ENCODE measurements at regions not wholly inside any gene's neighbourhood (a gene's known extent, or its start where the extent isn't known, plus 50 kb on each side); places are given as distances from the start of the nearest gene placed in this dataset.

DNA sequence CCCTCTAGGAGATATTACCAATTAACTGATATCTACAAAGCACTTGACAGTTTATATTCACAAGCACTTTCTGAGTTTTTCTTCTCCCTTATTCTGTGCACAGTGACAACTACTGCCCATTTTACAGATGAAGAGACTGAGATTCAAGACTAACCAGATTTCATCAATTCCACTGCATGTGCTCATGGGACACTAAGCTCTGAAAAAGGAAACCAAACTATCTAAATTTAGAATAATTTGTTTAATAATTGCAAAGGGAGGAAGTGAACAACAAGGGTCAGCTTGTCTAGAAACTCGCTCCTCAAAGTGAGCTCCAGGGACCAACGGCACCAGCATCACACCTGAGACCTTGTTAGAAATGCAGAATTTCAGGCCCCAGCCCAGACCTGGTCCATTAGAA is 50.8 kb upstream of the MYLIP start:
- DNase-seq, result no peak

DNA sequence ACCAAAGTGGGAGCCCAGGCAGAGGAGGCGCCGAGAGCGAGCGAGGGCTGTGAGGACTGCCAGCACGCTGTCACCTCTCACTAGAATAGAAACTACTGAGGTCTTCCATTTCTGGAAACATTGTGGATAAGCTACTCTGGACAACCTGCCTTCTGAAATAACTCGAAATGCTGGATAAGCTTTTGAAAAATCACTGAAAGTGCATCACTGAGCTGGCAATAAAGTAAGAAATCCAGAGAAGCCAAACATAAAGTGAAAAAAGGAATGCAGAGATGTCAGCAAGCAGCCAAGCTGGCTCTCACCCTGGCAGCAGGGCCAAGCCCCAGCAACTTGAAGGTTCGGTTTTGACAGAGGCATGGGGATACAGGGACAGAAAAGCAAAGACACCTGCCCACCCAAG is 59.2 kb upstream of the MYLIP start:
- DNase-seq, result no peak

DNA sequence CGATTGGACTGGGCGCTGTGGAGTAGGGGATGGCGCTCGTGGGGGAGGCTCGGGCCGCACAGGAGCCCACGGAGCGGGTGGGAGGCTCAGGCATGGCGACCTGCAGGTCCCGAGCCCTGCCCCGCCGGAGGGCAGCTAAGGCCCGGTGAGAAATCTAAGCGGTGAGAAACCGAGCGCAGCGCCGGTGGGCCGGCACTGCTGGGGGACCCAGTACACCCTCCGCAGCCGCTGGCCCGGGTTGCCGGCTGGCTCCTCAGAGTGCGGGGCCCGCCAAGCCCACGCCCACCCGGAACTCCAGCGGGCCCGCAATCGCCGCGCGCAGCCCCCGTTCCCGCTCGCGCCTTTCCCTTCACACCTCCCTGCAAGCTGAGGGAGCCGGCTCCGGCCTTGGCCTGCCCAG is 59.7 kb upstream of the MYLIP start:
- no peak for DNase-seq

DNA sequence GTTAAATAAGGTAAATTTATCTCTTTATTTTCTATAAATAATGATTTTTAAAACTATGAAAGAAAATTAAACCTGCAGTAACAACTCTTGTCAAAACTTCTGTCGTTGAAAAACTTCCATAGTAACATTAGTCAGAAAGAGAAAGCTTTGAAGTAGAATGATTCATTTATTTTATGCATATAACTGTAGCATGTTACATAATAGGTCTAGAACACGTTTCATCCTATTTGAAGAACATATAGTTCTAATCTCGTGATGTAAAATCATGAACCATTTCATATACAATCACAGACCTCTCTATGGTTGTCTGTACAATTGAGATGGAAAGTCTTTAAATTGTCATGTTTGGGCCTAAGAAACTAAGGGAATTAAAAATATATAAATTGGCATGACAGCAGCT is 61.3 kb upstream of the MYLIP start:
- DNase-seq, result no peak

DNA sequence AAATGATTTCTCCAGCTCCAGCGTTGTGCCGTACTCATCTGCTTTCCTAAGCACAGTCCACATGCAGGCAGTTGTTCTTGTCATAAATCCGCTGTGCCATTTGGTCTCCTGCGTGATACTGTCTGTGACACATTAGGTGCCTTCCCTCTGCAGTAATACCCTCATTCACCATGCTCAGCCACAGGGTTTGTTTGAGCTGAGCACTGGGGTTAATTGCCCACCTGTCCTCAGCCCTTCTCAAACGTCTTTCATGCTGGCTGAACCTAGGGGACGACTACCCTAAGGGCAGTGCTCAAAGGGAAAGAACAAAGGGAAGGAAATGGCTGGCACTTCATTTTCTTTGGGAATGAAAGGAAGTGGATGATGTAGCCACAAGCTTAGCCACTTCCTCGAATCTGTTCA is 64.2 kb upstream of the MYLIP start:
- no peak for DNase-seq

DNA sequence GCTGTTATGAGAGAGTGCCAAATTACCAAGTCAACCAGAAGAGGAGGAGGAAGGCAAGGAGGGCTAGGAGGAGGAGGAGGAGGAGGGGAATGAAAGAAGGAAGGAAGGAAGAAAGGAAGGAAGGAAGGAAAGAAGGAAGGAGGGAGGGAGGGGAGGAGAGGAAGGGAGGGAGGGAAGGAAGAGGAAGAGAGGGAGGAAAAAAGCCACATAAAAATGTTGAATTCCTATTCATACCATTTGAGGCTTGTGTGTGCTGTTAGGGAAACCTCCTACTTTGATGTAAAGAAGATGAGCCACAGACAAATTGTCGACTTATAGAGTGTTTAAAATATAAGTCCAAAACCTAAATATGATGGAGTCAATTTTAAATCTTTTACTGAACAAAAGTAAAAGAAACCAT is 65.3 kb upstream of the MYLIP start:
- DNase-seq, result no peak

DNA sequence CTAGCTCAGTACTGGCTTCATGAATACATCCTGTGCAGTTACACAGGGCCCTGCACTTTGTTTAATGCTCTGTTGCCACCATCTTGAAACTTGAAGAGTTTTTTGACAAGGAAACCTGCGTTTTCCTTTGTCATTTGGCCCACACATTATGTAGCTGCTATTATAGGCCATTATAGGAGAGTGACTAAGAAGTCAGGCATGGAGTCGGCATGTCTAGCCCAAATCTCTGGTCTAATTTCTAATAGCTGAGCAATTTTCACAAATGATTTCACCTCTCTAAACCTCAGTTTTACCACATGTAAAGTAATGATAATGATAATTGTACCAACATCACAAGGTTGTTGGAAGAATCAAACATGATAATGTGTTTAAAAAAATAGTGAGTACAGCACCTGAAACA is 67.1 kb upstream of the MYLIP start:
- no peak for DNase-seq

DNA sequence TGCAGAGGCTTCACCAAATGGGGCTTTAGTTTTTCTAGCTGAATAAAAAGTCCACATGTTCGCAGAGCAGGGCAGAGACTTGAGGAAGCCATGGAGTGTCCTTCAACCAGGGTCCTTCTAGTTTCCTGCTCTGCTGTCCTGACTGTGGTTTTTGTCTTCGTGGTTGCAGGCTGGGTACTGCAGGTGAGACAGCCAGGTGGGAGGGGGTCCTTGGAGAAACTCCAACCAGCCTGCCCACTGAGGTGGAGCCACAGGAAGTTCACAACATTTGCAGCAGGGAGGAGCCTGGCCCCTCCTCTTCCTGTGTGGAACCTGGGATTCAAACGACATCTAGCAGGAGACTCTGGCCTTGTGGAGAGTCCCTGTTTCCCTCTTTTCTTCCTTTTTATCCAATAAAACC is 68.8 kb upstream of the MYLIP start:
- DNase-seq, result no peak

DNA sequence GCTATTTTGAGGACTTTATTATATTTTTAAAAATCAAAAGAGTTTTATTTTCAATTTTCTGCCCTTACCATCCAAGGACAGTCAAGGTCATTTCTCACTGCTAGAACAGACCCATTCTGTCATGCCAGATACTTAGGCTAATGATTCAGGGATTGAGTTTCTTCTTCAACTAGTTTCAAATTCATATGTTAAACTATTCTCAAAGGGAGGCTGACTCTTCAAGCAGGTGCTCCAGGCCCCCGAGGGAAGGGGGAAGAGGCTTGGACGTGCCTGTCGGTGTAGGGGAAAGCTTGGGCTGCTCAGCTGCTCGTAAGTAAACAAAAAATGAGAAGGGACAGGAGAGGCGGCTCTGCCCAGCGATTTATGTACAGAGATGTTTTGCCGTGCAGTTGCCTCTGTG is 69.4 kb upstream of the MYLIP start:
- DNase-seq, result no peak

DNA sequence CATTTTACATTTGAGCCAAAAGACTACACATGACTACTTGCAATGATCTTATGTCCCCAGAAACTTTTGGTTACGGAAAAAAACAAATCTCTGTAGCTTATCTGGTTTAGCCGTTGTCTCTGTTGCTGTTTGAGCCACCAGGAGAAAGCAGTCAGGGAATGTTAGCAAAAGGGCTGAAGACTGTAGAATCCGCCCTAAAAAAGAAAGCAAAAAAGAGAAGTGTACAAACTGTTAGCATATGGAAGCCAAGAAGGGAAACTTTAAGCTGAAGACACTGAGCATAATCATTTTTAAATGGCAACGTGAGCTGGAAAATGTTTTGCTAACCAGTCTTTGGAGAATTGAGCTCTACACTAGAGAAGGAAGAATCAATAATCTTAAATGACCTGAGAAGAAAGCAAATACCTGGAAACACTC is 69.9 kb upstream of the MYLIP start:
- DNase-seq, result no peak

DNA sequence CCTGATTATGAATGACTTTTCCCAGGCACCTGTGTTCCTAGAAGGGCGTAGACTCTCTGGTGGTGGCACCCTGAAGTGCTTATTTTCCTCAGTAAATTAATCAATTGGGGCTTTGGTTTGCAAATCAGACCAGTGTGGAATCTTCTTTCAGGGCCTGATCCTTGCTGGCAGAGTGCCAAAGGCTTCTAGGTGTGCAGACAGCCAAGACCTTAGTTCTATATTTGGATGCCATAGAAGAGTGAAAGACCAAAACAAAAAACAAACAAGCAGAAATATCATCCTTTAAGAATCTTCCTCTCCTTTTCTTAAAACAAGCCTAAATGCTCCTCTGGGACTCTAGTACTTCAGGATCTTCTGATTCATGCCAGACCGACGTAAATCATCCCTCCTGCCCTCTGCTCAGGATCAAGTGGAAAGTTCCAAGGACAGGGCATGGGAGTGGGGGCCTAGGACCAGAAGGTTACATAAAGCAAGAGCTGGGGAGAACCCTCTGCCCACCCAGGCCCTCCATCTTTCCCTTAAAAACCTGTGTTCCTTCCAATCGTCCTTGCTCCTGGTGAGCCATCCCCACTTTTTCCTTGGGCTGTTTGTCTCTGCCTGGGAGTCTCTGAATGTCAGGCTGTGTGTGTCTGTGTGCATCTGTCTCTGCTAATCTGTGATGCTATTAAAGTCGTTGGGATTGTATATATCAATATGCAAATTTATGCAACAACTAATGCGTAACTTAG is 70.5 kb upstream of the MYLIP start:
- no peak for DNase-seq

DNA sequence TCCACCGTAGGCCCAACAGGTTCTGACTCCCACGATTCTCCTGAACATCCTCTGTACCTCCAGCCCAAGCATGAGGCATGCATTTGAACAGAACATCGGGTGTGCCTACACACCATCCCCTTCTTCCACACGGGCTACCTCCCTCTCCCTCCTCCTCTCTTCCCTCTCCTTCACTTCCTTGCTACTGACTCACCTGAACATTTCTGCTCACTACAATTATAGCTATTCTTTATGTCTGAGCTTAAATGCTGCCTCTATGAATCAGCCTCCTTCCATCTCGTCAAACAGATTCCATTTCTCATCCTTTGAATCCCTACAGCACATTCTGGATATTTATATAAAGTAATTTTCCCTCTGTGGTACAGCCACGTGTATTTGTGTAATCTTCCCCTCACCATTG is 71.4 kb upstream of the MYLIP start:
- no peak for DNase-seq

DNA sequence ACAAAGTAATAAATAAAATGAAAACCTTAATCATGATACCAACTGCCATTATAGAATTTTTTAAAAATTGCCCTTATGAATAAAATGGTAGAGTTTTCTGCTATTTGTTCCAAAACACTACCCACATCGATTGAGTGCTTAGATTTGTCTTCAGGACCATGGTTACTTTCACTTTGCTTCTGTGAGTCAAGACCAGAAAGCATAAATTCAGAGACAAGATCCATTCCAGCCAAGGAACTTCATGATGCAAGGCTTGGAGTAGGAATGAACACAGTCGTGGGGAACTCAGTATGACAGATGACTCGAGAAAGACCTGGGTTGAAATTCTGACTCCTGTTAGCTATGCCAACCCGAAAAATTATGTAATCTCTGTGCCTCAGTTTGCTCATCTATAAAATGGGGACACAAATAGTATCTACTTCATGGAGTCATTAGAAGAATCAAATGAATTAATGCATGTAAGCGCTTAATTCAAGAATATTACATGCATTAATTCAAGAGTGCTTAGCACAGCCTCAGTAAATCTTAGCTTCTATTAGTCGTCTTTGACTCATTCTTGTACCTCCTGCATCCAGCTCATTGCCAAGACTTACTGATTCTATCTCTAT is 72.5 kb upstream of the MYLIP start:
- DNase-seq, result no peak

DNA sequence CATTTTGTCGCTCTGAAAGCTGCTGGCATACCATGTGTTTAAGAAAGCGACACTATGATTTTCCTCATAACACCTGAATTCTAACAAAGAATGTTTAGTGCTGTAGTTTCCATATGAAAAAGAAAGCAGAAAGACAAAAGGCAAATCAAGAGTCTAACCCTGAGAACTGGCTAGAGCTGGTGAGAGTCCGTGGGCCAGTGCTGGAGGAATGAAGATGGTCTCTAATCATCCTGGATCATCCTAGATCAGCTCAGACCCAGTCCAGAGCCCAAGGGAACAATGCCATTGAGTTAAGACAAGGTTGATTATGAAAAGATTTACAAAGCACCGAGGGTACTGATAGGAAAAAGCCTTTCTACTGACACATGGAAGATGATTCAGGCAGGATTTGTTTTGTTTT is 73.0 kb upstream of the MYLIP start:
- DNase-seq, result no peak

DNA sequence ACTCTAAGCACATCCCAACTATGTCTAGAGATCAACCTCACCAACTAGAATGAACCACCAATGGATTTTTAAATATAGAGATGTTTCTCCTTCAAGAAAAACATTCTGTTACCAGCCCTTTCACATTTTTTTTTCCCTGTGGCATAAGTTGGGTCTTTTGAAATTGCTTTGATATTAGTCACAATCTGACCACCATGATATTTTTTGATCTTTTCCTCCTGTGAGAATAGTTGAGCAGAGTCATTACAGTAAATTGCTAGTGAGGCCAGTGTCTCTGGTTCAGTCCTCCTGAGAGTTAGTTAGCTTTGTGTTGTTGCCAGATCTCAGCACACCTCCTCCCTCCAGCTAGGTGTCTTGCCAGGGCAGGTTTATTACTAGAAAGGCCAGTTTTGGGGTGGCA is 79.7 kb upstream of the MYLIP start:
- DNase-seq, result no peak

DNA sequence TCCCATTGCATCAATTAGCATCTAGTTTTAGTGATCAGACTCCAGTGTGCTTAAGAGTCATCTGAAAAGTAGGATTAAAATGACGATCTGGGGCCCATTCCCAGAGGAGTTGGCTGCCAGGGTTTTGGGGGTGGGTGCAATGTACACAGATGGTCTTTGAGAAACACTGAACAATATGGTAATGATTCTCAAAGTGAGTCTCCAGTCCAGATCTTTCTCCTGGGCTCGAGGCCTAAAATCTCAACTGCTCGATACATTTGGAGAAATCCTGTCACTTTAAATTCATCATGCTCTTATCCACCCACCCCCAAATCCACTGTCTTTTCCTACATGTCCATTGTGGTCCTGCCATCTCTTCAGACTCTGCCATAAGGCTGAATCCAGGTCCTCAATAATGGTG is 80.7 kb upstream of the MYLIP start:
- no peak for DNase-seq

DNA sequence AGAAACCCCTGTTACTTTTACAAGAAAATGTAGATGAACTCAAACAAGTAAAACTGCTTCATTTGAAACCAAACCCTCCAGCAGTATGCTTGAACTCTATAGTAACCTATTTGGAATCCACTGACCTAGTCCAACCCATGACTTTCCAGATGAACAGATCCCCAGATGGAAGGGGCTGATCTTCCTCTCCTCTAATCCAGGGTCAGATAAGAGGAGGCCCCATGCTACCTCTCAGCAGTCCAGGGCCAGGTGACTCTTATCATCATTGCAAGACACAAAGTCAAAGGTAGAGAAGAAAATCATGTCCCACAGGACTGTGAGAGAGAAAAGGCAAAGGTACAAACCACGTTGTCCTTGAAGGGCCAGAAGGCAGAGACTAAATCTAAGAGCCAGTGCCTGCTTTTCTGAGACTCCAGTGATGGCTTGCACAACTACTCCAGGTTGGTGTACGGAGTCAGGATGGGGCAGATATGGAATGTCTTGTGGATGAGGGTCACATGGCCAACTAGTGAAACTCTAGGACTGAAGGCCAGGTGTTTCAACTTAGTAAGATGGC is 81.4 kb upstream of the MYLIP start:
- no peak for DNase-seq

DNA sequence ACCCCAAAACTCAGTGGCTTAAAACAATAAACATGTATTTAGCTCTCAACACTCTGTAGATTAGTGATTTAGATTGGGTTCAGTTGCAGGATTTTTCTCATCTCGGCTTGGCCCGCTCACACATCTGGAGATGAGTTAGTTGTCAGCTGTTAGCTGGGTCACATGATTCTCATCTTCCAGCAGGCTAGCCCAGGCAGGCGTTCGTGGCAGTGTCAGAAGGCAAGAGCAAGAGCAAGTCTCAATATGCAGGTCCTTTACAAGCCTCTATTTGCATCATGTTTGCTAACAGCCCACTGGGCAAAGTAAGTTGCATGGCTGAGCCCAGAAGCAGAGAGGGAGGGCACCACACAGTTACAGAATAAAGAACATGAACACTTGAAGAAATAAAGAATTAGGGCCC is 83.6 kb upstream of the MYLIP start:
- no peak for DNase-seq

DNA sequence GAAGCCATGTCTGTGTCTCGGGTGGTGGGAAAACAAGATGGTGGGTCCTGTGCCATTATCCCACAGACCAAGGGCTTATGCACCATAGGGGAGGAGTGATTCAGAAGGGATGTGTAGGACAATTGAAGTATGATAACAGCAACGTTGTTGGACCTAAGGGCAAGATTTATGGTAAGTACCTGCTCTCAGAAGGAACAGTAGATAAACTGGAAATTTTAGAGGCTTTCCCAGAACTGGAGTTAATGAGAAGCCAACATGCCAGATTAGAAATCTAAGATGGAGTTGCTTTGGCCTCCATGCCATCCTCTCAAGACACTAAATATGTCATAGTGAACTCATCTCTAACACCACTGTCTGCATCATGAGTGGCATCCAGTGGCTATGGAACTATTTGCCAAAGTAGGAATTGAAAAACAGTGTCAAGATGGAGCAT is 84.7 kb upstream of the MYLIP start:
- no peak for DNase-seq

DNA sequence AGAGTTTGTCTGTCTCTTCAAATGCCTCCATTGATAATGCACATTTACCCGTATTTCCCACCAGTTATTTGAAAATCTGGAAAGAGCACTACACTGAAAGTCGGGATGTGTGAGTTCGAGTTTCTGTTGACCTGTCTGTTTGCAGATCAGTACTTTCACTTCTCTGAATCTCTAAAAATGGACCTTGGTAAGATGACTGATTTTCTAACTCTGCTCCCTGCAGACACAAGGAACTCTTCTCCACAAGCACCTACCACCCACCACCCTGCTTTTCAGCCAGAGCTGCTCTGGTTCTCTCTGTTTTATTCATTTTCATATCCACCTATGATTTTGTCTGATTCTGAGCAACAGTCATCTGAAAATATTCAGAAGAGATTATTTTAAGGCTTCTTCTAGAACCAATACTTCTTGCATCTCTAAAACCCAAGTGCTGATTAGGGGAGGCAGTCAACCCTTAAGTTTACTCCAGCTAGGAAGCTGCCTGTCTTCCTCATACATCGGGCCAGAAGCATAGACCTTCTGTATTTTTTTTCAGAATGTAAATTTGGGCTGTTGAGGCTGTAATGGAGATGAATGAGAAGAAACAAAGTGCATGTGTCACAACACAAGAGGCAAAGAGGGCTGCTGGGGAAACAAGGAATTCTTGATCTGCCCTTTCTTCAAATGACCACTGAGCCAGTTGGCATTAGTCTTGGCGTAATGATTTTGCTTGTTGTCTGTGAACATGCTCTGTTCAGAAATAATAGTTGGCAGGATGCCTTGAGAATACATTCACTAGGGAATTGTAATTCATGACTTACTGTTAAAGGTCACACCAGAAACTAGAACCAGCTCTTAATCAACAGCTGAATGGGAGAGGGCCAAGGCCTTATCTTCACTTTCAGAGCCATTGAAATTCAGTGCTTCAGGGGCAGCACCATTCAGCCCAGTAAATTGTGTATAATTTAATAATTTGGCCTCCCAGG is 85.4 kb upstream of the MYLIP start:
- DNase-seq, result no peak

DNA sequence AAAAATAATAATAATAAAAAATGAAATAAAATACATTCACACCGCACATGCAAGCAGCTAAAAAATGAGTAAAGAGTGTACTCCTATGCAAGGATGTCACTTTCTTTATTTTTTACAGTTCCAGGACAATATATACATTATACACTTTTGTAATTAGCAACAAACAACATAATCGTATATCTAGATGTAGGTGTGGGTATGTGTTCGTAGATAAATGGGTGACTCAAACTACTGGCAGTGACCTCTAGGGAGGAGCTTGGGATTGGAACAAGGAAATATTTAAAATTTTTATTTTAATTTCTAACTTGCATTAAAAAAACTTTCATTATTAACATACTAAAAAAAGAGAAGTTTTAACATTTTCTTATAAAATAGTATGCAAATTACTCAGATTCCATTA is 86.1 kb upstream of the MYLIP start:
- no peak for DNase-seq

DNA sequence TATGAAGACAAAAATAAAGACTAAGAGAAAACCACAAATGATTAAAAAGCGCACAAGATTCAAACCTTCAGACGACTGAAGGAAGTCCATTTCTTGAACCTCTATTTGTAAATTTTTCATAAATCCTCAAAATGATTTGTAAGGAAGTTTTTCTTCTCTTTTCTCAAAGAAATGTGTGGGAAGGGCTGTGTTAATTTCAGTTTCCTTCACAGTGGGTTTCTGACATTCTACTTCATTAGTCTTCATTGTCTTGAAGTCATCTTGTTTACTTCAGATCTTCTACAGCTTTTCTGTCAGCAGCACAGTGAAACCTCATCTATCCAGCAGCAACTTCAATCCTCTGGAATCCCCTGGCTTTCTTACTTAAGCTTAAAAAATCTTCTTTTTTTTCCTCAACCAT is 87.6 kb upstream of the MYLIP start:
- DNase-seq, result no peak

DNA sequence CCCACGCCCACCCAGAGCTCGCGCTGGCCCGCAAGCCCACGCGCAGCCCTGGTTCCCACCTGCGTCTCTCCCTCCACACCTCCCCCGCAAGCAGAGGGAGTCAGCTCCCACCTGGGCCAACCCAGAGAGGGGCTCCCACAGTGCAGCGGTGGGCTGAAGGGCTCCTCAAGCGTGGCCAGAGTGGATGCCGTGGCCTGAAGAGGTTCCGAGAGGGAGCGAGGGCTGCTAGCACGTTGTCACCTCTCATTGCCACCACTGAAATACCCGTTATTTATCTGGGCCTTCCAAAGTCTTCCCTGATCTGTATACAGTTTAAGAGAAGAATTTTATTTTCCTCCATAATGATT is 88.3 kb upstream of the MYLIP start:
- DNase-seq, result no peak
